ENCODE measurements at regions not wholly inside any gene's neighbourhood (a gene's known extent, or its start where the extent isn't known, plus 50 kb on each side); places are given as distances from the start of the nearest gene placed in this dataset.

DNA sequence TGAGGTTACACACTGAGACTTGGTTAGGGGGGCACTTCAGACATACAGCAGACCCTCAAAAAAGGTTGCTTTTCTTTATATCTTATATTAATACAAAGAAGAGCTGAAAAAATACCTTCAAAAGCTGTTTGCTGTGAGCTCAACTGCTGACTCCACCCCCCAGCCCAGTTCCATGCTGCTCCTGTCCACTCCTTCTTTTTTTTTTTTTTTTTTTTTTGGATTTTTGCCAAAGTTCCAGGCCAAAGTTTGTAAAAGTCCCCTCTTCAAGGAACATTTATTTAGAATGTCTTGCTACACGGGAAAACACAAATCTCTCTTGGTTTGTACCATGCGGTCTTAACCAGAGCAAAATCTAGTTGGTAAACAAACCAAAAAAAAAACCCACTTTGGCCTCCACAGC lies 85.3 kb upstream of the AKAP12 start:
- no peak for TF ChIP-seq CTCF (IDR thresholded peaks at IDR 0.05)
- TF ChIP-seq EP300 (IDR thresholded peaks at IDR 0.05; ENCODE audit: low read depth), result no peak
